Ectodermal cell (in vitro differentiated cells): ENCODE measurements at regions not wholly inside any gene's neighbourhood (a gene's known extent, or its start where the extent isn't known, plus 50 kb on each side); places are given as distances from the start of the nearest gene placed in this dataset.
A peak's percentile ranks its signal among the peaks of the same experiment; 100 is the strongest.

Experiments
- H3K27ac ChIP-seq: 2 replicates; pipeline ENCODE4 v1.7.0; 2013; ENCODE audit warnings: mild to moderate bottlenecking, low read depth, low read length; ENCODE audit not compliant: insufficient read depth, poor library complexity, severe bottlenecking
- H3K27me3 ChIP-seq: 2 replicates; pipeline ENCODE4 v1.7.0; 2013; ENCODE audit warnings: mild to moderate bottlenecking, low read length; ENCODE audit not compliant: insufficient read depth, control insufficient read depth, poor library complexity, severe bottlenecking
- H3K36me3 ChIP-seq: one replicate; pipeline ENCODE4 v1.7.0; 2013; ENCODE audit warnings: low read length; ENCODE audit not compliant: control insufficient read depth, insufficient read depth
- H3K4me1 ChIP-seq: one replicate; pipeline ENCODE4 v1.7.0; 2013; ENCODE audit warnings: low read length; ENCODE audit not compliant: control insufficient read depth, insufficient read depth
- H3K4me3 ChIP-seq: 2 replicates; pipeline ENCODE4 v1.7.0; 2013; ENCODE audit warnings: low read depth, low read length, control low read depth; ENCODE audit not compliant: insufficient read depth
- H3K9me3 ChIP-seq: 2 replicates; pipeline ENCODE4 v1.7.0; 2013; ENCODE audit warnings: mild to moderate bottlenecking, low read length, moderate library complexity; ENCODE audit not compliant: control insufficient read depth
- WGBS, 2 experiments: methylation state at CpG; one replicate each; pipeline ENCODE4 v1.1.7; 2013; ENCODE audit warnings: missing lambda C conversion rate in 2 of 2; 5-methylcytosine and 5-hydroxymethylcytosine counted together

GRCh38 chr4:81883004-81883403 is 411.3 kb upstream of the RASGEF1B start:
- Histone ChIP-seq H3K27ac (no peak overlapping the region), H3K4me3 (no peak overlapping the region)
- WGBS, 2 experiments, result 95 to 100% methylated on average over 1 of the region's 1 CpG

GRCh38 chr4:81881855-81882621 is 410.3 kb upstream of the RASGEF1B start:
- Histone ChIP-seq H3K4me3 (no peak overlapping the region), H3K9me3 (peaks cover 2% of the 10 kb centered on the region), H3K27ac (no peak overlapping the region), H3K4me1 (no peaks in the 10 kb centered on the region), H3K36me3 (no peaks in the 10 kb centered on the region), H3K27me3 (no peaks in the 10 kb centered on the region)
- 89 to 94% methylated on average over 3 of the region's 3 CpGs for WGBS, 2 experiments

More at GRCh38 chr4:81883004-81883403, 411.3 kb upstream of the RASGEF1B start:
- Histone ChIP-seq H3K36me3 (no peaks in the 10 kb centered on the region), H3K9me3 (peaks cover 2% of the 10 kb centered on the region), H3K27me3 (no peaks in the 10 kb centered on the region), H3K4me1 (no peaks in the 10 kb centered on the region)

GRCh38 chr4:81876106-81876505 is 404.4 kb upstream of the RASGEF1B start:
- H3K27me3 ChIP-seq, result no peaks in the 10 kb centered on the region
- H3K36me3 ChIP-seq, result no peaks in the 10 kb centered on the region
- peaks cover 18% of the 10 kb centered on the region for H3K4me1 ChIP-seq
- no CpG with 5 or more reads among the region's 3 CpGs for WGBS, 2 experiments
- H3K27ac ChIP-seq, result no peak overlapping the region
- no peak overlapping the region for H3K4me3 ChIP-seq
- H3K9me3 ChIP-seq, result no peaks in the 10 kb centered on the region

GRCh38 chr4:81874661-81875515 is 403.2 kb upstream of the RASGEF1B start:
- Histone ChIP-seq H3K4me1 (peaks cover 18% of the 10 kb centered on the region), H3K27ac (peak overlapping the region; percentile 48), H3K4me3 (no peak overlapping the region), H3K9me3 (no peaks in the 10 kb centered on the region), H3K27me3 (no peaks in the 10 kb centered on the region), H3K36me3 (no peaks in the 10 kb centered on the region)
- 67 to 69% methylated on average over 3 of the region's 3 CpGs for WGBS, 2 experiments

- Histone ChIP-seq H3K9me3 (no peaks in the 10 kb centered on the region), H3K27ac (no peak overlapping the region), H3K4me1 (peaks cover 13% of the 10 kb centered on the region), H3K27me3 (no peaks in the 10 kb centered on the region), H3K4me3 (no peak overlapping the region), H3K36me3 (no peaks in the 10 kb centered on the region)
- 91 to 95% methylated on average over 5 of the region's 5 CpGs for WGBS, 2 experiments
Measured at GRCh38 chr4:81870275-81870674, 398.6 kb upstream of the RASGEF1B start.

- no peak overlapping the region for H3K27ac ChIP-seq
- no peaks in the 10 kb centered on the region for H3K9me3 ChIP-seq
- no peaks in the 10 kb centered on the region for H3K27me3 ChIP-seq
- no peaks in the 10 kb centered on the region for H3K36me3 ChIP-seq
- no peaks in the 10 kb centered on the region for H3K4me1 ChIP-seq
- no peak overlapping the region for H3K4me3 ChIP-seq
Measured at GRCh38 chr4:81860111-81860510, 388.4 kb upstream of the RASGEF1B start.

GRCh38 chr4:81854406-81854805 is 382.7 kb upstream of the RASGEF1B start:
- Histone ChIP-seq H3K4me3 (no peak overlapping the region), H3K36me3 (no peaks in the 10 kb centered on the region), H3K9me3 (peaks cover 3% of the 10 kb centered on the region), H3K27ac (no peak overlapping the region), H3K27me3 (no peaks in the 10 kb centered on the region), H3K4me1 (no peaks in the 10 kb centered on the region)
- 86 to 91% methylated on average over 1 of the region's 1 CpG for WGBS, 2 experiments

GRCh38 chr4:81852031-81852715 is 380.5 kb upstream of the RASGEF1B start:
- Histone ChIP-seq H3K27ac (no peak overlapping the region), H3K27me3 (no peaks in the 10 kb centered on the region), H3K36me3 (no peaks in the 10 kb centered on the region), H3K4me1 (no peaks in the 10 kb centered on the region), H3K4me3 (no peak overlapping the region), H3K9me3 (peaks cover 3% of the 10 kb centered on the region)
- 95 to 96% methylated on average over 1 of the region's 1 CpG for WGBS, 2 experiments

- H3K36me3 ChIP-seq, result no peaks in the 10 kb centered on the region
- H3K27ac ChIP-seq, result no peak overlapping the region
- WGBS, 2 experiments, result 67 to 80% methylated on average over 1 of the region's 1 CpG
- H3K4me1 ChIP-seq, result no peaks in the 10 kb centered on the region
- H3K9me3 ChIP-seq, result peaks cover 3% of the 10 kb centered on the region
- no peak overlapping the region for H3K4me3 ChIP-seq
- H3K27me3 ChIP-seq, result no peaks in the 10 kb centered on the region
Measured at GRCh38 chr4:81850701-81851100, 379.0 kb upstream of the RASGEF1B start.

GRCh38 chr4:81845761-81846160 is 374.1 kb upstream of the RASGEF1B start:
- H3K4me1 ChIP-seq, result no peaks in the 10 kb centered on the region
- 100% methylated on average over 1 of the region's 3 CpGs; no CpG with 5 or more reads in 1 of the 2 experiments for WGBS, 2 experiments
- no peak overlapping the region for H3K27ac ChIP-seq
- H3K36me3 ChIP-seq, result no peaks in the 10 kb centered on the region
- H3K27me3 ChIP-seq, result no peaks in the 10 kb centered on the region
- H3K4me3 ChIP-seq, result no peak overlapping the region
- H3K9me3 ChIP-seq, result no peaks in the 10 kb centered on the region
